ENCODE measurements at regions not wholly inside any gene's neighbourhood (a gene's known extent, or its start where the extent isn't known, plus 50 kb on each side); places are given as distances from the start of the nearest gene placed in this dataset.
A peak's percentile ranks its signal among the peaks of the same experiment; 100 is the strongest.

GRCh38 chr5:143882520-143882919, 70.6 kb downstream of the HMHB1 start:
- no TSS peak for BruUV-seq (replicated peaks)
- H3K4me1 ChIP-seq (ENCODE audit: insufficient read depth, low read length): peaks cover 12% of the 10 kb centered on the region
- no peak for ATAC-seq
- in situ Hi-C loops (cut with HindIII; ENCODE audit: extremely low pct_ligation_motif_present, low pct_unique_long_range_greater_than_20kb) (no loop called here), intact Hi-C loops (cut with micrococcal nuclease; ENCODE audit: unreplicated experiment) (no loop called here)
- no peaks in the 10 kb centered on the region for H4K20me1 ChIP-seq (ENCODE audit: insufficient read depth, low read length)
- no peaks in the 10 kb centered on the region for H3K79me2 ChIP-seq (ENCODE audit: insufficient read depth, low read length)
- no peak for FAIRE-seq
- H3K27ac ChIP-seq (ENCODE audit: extremely low read length, insufficient read depth, low read length): no peak overlapping the region
- CTCF ChIA-PET (ENCODE audit: low intra/inter-chr PET ratio, low total read pairs): no interaction called here
- no peaks in the 10 kb centered on the region for H3K36me3 ChIP-seq (replicated peaks in 1 of 2; ENCODE audit: control insufficient read depth in 1 of 2, insufficient read depth in 2 of 2, low read length in 2 of 2)
- TF ChIP-seq ZNF225 (CRISPR knock-in tag; IDR thresholded peaks at IDR 0.05) (no peak), CEBPB (IDR thresholded peaks at IDR 0.05; ENCODE audit: borderline replicate concordance, low read depth, low read length) (peak; percentile 17; the same call in 1 of the 2 replicates), ZFP36 (IDR thresholded peaks at IDR 0.05; ENCODE audit: borderline replicate concordance, low read depth, low read length, partially characterized antibody) (no peak), ZNF121 (CRISPR knock-in tag; IDR thresholded peaks at IDR 0.05) (no peak), ZNF280D (CRISPR knock-in tag; IDR thresholded peaks at IDR 0.05) (no peak), PBX3 (CRISPR knock-in tag; IDR thresholded peaks at IDR 0.05; ENCODE audit: borderline replicate concordance) (no peak), ATF4 (CRISPR knock-in tag; IDR thresholded peaks at IDR 0.05) (peak in 1 of 2 experiments; percentile 67; a peak in 2 of 4 replicates), ATF7 (IDR thresholded peaks at IDR 0.05) (0 out of 2 replicates have a peak, but pooled peaks have one; percentile 23), ATF7 (CRISPR knock-in tag; IDR thresholded peaks at IDR 0.05) (no peak), ZNF891 (CRISPR knock-in tag; IDR thresholded peaks at IDR 0.05) (no peak), ARID2 (CRISPR knock-in tag; IDR thresholded peaks at IDR 0.05; ENCODE audit: borderline replicate concordance) (no peak)
- no peak overlapping the region for H3K4me2 ChIP-seq (ENCODE audit: low read depth, low read length)
- H3K27me3 ChIP-seq (ENCODE audit: control insufficient read depth in 1 of 2, insufficient read depth in 2 of 2, low read length in 2 of 2): no peaks in the 10 kb centered on the region; a peak in 1 of 5 replicates
- no peaks in the 10 kb centered on the region for H3K9me3 ChIP-seq (ENCODE audit: low read length)
- DNase-seq (ENCODE audit: low spot score): no peak
- POLR2A ChIA-PET: no interaction called here
- no peak overlapping the region for H2AFZ ChIP-seq (ENCODE audit: low read length)
- WGBS (ENCODE audit: low lambda C conversion rate): 58% methylated on average over 5 of the region's 5 CpGs
- no peak overlapping the region for H3K9ac ChIP-seq (ENCODE audit: insufficient read depth, low read depth, low read length)
- no peak overlapping the region for H3K4me3 ChIP-seq (replicated peaks in 1 of 3; ENCODE audit: insufficient read depth in 1 of 3, low read depth in 2 of 3, low read length in 3 of 3)

Data from HepG2 (cell line).